Neural cell (in vitro differentiated cells): ENCODE measurements at regions not wholly inside any gene's neighbourhood (a gene's known extent, or its start where the extent isn't known, plus 50 kb on each side); places are given as distances from the start of the nearest gene placed in this dataset.

Experiments used
- H2AFZ ChIP-seq: fragments of 200-600, 300-800 bp; sonication (generic), shearing (Covaris generic); 2 replicates; pipeline ENCODE4 v1.6.0; 2014; ENCODE audit warnings: low read depth, mild to moderate bottlenecking, antibody characterized with exemption, low read length, moderate library complexity
- H3F3A ChIP-seq: fragments of 200-600 bp; shearing (Covaris generic); 2 replicates; pipeline ENCODE4 v1.6.1; 2016; ENCODE audit warnings: mild to moderate bottlenecking, moderate library complexity, mixed read lengths, antibody characterized with exemption, low read length; ENCODE audit not compliant: insufficient read depth, poor library complexity, severe bottlenecking
- H3K27ac ChIP-seq: fragments of 200-600, 300-800 bp; sonication (generic), shearing (Covaris generic); 2 replicates; pipeline ENCODE4 v1.5.1; 2014; ENCODE audit warnings: mild to moderate bottlenecking, low read length, moderate library complexity
- H3K27me3 ChIP-seq: fragments of 300-800, 200-600 bp; sonication (generic), shearing (Covaris generic); 2 replicates; pipeline ENCODE4 v1.6.0; 2014; ENCODE audit warnings: mild to moderate bottlenecking, low read depth, low read length, moderate library complexity; ENCODE audit not compliant: insufficient read depth
- H3K36me3 ChIP-seq: fragments of 300-800, 200-600 bp; sonication (generic), shearing (Covaris generic); 2 replicates; pipeline ENCODE4 v1.5.1; 2014; ENCODE audit warnings: mild to moderate bottlenecking, antibody characterized with exemption, low read length, moderate library complexity; ENCODE audit not compliant: insufficient read depth
- H3K4me2 ChIP-seq: fragments of 300-800, 200-600 bp; sonication (generic), shearing (Covaris generic); 2 replicates; pipeline ENCODE4 v1.6.0; 2014; ENCODE audit warnings: mild to moderate bottlenecking, low read length
- H3K4me3 ChIP-seq: fragments of 300-800, 200-600 bp; sonication (generic), shearing (Covaris generic); 2 replicates; pipeline ENCODE4 v1.5.1; 2014; ENCODE audit warnings: mild to moderate bottlenecking, low read length, moderate library complexity
- H3K79me2 ChIP-seq: fragments of 200-600 bp; shearing (Covaris generic); replicated peaks from 2 replicates; pipeline ENCODE4 v1.6.0; 2014; ENCODE audit warnings: mild to moderate bottlenecking, low read length, moderate library complexity; ENCODE audit not compliant: insufficient read depth
- H3K9ac ChIP-seq: fragments of 300-800, 200-600 bp; sonication (generic), shearing (Covaris generic); 2 replicates; pipeline ENCODE4 v1.6.1; 2016; ENCODE audit warnings: mild to moderate bottlenecking, low read length, mixed read lengths
- H3K9me2 ChIP-seq: fragments of 200-600 bp; shearing (Covaris generic); 2 replicates; pipeline ENCODE4 v1.6.1; 2016; ENCODE audit warnings: mild to moderate bottlenecking, low read length, mixed read lengths; ENCODE audit not compliant: insufficient read depth
- H3K9me3 ChIP-seq: fragments of 200-600, 300-800 bp; sonication (generic), shearing (Covaris generic); 2 replicates; pipeline ENCODE4 v1.6.1; 2016; ENCODE audit warnings: mild to moderate bottlenecking, mixed run types, low read length, moderate library complexity, mixed read lengths
- H4K20me1 ChIP-seq: fragments of 200-600 bp; shearing (Covaris generic); 2 replicates; pipeline ENCODE4 v1.6.1; 2016; ENCODE audit warnings: mild to moderate bottlenecking, mixed run types; ENCODE audit not compliant: insufficient read depth
- EP300 ChIP-seq: fragments of 450-650 bp; conservative IDR thresholded peaks from 2 replicates; pipeline ENCODE4 v1.6.1; 2014; ENCODE audit warnings: antibody characterized with exemption, mild to moderate bottlenecking, moderate library complexity; ENCODE audit not compliant: poor library complexity, severe bottlenecking
- EZH2 ChIP-seq: fragments of 200-600, 300-800 bp; shearing (Covaris generic), sonication (generic); IDR thresholded peaks from 2 replicates; pipeline ENCODE4 v1.6.1; 2014; ENCODE audit warnings: antibody characterized with exemption, low read length, borderline replicate concordance, mild to moderate bottlenecking; ENCODE audit not compliant: insufficient read depth, poor library complexity, severe bottlenecking
- MXI1 ChIP-seq: fragments of 450-650 bp; conservative IDR thresholded peaks from 2 replicates; pipeline ENCODE4 v1.6.1; 2014; ENCODE audit warnings: antibody characterized with exemption, mild to moderate bottlenecking; ENCODE audit not compliant: poor library complexity, severe bottlenecking
- POLR2AphosphoS5 ChIP-seq: IDR thresholded peaks from 2 replicates; pipeline ENCODE4 v1.6.1; 2012
- RAD21 ChIP-seq: fragments of 450-650 bp; conservative IDR thresholded peaks from 2 replicates; pipeline ENCODE4 v1.6.1; 2014; ENCODE audit warnings: antibody characterized with exemption, mild to moderate bottlenecking, moderate library complexity
- SMC3 ChIP-seq: fragments of 450-650 bp; conservative IDR thresholded peaks from 2 replicates; pipeline ENCODE4 v1.6.1; 2014; ENCODE audit warnings: antibody characterized with exemption, mild to moderate bottlenecking, moderate library complexity; ENCODE audit not compliant: poor library complexity
- TAF1 ChIP-seq: IDR thresholded peaks from 2 replicates; pipeline ENCODE4 v1.6.1; 2012; ENCODE audit warnings: low read depth
- TF ChIP-seq, protein P1 (sequence below): IDR thresholded peaks from 2 replicates; pipeline ENCODE4 v1.6.1; 2012; ENCODE audit warnings: borderline replicate concordance
- TF ChIP-seq, protein P2 (sequence below): fragments of 450-650 bp; IDR thresholded peaks from 2 replicates; pipeline ENCODE4 v1.5.1; 2014; ENCODE audit warnings: antibody characterized with exemption, mild to moderate bottlenecking, moderate library complexity; ENCODE audit not compliant: poor library complexity, severe bottlenecking

DNA sequence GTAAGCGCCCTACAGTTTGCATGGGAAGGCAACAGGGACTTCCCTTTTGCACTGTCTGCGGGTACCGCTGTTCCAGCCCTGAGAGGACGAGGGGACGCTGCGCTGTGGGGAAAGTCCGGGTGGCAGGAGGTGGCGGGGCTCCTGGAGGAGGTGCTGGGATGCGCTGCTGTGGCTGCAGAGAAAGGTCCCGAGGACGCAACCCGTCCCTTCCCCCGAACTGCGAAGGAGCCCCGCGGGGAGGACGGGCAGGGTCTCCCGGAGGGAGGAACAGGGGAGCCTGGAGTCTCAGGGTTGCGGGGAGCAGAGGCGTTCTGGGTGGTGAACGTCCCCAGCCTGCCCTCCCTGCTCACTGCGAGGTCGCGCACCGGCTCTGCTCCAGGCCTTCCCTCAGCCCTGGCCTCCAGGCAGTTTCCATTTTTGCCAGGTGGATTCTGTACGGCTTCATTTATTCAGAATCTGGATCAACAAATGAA is 91.6 kb downstream of the CXCL12 start:
- Histone ChIP-seq H3K4me3 (no peak overlapping the region), H3K27me3 (no peaks in the 10 kb centered on the region), H3K36me3 (no peaks in the 10 kb centered on the region), H3K27ac (no peak overlapping the region), H3K79me2 (no peaks in the 10 kb centered on the region), H2AFZ (no peak overlapping the region), H3K9me2 (no peaks in the 10 kb centered on the region), H3F3A (no peaks in the 10 kb centered on the region), H3K9ac (no peak overlapping the region), H4K20me1 (no peaks in the 10 kb centered on the region), H3K9me3 (no peaks in the 10 kb centered on the region), H3K4me2 (no peak overlapping the region)
- no peak for TF ChIP-seq RAD21
- TF ChIP-seq POLR2AphosphoS5 = no peak
- TF ChIP-seq, protein P1, sequence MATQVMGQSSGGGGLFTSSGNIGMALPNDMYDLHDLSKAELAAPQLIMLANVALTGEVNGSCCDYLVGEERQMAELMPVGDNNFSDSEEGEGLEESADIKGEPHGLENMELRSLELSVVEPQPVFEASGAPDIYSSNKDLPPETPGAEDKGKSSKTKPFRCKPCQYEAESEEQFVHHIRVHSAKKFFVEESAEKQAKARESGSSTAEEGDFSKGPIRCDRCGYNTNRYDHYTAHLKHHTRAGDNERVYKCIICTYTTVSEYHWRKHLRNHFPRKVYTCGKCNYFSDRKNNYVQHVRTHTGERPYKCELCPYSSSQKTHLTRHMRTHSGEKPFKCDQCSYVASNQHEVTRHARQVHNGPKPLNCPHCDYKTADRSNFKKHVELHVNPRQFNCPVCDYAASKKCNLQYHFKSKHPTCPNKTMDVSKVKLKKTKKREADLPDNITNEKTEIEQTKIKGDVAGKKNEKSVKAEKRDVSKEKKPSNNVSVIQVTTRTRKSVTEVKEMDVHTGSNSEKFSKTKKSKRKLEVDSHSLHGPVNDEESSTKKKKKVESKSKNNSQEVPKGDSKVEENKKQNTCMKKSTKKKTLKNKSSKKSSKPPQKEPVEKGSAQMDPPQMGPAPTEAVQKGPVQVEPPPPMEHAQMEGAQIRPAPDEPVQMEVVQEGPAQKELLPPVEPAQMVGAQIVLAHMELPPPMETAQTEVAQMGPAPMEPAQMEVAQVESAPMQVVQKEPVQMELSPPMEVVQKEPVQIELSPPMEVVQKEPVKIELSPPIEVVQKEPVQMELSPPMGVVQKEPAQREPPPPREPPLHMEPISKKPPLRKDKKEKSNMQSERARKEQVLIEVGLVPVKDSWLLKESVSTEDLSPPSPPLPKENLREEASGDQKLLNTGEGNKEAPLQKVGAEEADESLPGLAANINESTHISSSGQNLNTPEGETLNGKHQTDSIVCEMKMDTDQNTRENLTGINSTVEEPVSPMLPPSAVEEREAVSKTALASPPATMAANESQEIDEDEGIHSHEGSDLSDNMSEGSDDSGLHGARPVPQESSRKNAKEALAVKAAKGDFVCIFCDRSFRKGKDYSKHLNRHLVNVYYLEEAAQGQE = no peak
- TF ChIP-seq, protein P2, sequence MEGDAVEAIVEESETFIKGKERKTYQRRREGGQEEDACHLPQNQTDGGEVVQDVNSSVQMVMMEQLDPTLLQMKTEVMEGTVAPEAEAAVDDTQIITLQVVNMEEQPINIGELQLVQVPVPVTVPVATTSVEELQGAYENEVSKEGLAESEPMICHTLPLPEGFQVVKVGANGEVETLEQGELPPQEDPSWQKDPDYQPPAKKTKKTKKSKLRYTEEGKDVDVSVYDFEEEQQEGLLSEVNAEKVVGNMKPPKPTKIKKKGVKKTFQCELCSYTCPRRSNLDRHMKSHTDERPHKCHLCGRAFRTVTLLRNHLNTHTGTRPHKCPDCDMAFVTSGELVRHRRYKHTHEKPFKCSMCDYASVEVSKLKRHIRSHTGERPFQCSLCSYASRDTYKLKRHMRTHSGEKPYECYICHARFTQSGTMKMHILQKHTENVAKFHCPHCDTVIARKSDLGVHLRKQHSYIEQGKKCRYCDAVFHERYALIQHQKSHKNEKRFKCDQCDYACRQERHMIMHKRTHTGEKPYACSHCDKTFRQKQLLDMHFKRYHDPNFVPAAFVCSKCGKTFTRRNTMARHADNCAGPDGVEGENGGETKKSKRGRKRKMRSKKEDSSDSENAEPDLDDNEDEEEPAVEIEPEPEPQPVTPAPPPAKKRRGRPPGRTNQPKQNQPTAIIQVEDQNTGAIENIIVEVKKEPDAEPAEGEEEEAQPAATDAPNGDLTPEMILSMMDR = no peak
- no peak for TF ChIP-seq MXI1
- no peak for TF ChIP-seq TAF1
- TF ChIP-seq SMC3 = no peak
- TF ChIP-seq EZH2 = no peak
- no peak for TF ChIP-seq EP300

DNA sequence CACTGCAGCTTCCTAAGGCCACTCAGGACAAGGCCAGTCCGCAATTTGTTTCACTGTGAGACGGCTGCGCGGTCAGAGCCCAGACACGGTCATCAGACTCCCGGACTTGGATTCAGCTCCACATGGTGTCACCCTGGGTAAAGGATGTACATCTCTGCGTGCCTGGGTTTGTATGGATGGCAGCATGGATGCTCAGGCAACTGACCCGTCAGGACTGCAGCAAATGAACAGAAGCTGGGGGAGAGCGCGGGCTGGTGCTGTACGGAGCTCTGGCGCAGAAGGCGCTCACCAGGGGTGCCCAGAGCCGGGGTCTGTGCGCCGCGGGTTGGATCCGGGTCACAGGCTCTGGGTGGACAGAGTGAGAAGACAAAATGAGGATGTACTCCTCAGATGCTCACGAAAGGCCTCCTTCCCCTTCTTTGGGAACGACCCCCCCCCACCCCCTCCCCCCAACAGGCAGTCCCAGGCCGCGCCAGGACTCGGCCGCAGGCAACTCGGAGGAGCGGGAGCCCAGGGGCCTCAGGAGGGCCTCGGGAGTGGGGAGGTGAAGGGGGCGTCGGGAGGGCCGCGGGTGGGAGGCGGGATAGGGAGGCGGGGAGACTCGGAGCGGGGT is 92.4 kb downstream of the CXCL12 start:
- Histone ChIP-seq H3K27ac (no peak overlapping the region), H4K20me1 (no peaks in the 10 kb centered on the region), H3F3A (no peaks in the 10 kb centered on the region), H3K9ac (no peak overlapping the region), H3K79me2 (no peaks in the 10 kb centered on the region), H3K9me3 (no peaks in the 10 kb centered on the region), H3K27me3 (no peaks in the 10 kb centered on the region), H3K36me3 (no peaks in the 10 kb centered on the region), H3K4me2 (no peak overlapping the region), H2AFZ (no peak overlapping the region), H3K4me3 (no peak overlapping the region), H3K9me2 (no peaks in the 10 kb centered on the region)
- TF ChIP-seq TAF1 = no peak
- no peak for TF ChIP-seq MXI1
- no peak for TF ChIP-seq POLR2AphosphoS5
- TF ChIP-seq, protein P2 = no peak
- TF ChIP-seq RAD21 = no peak
- TF ChIP-seq EP300 = no peak
- no peak for TF ChIP-seq EZH2
- TF ChIP-seq SMC3 = no peak
- TF ChIP-seq, protein P1 = no peak
